MM.1S (cell line): ENCODE measurements at regions not wholly inside any gene's neighbourhood (a gene's known extent, or its start where the extent isn't known, plus 50 kb on each side); places are given as distances from the start of the nearest gene placed in this dataset.

Source experiments
- CTCF ChIP-seq: fragments of 300-600 bp; sonication (generic); IDR thresholded peaks from 2 replicates; pipeline ENCODE4 v1.5.1; 2016; ENCODE audit warnings: antibody characterized with exemption, low read length, mixed read lengths
- EZH2 ChIP-seq: fragments of 300-600 bp; sonication (generic); optimal IDR thresholded peaks from 2 replicates; pipeline ENCODE3; 2017; ENCODE audit warnings: low read depth, mild to moderate bottlenecking, antibody characterized with exemption, low read length, mixed read lengths
- EZH2phosphoT487 ChIP-seq: fragments of 300-600 bp; sonication (generic); IDR thresholded peaks from 2 replicates; pipeline ENCODE4 v1.6.1; 2018; ENCODE audit warnings: antibody characterized with exemption, low read length

GRCh38 chr16:74064120-74064735 is 232.4 kb upstream of the PSMD7 start:
- no peak for TF ChIP-seq CTCF
- no peak for TF ChIP-seq EZH2
- TF ChIP-seq EZH2phosphoT487: no peak
